B cell (primary cell): ENCODE measurements at regions not wholly inside any gene's neighbourhood (a gene's known extent, or its start where the extent isn't known, plus 50 kb on each side); places are given as distances from the start of the nearest gene placed in this dataset.

Source experiments
- EZH2 ChIP-seq: IDR thresholded peaks from 2 replicates; pipeline ENCODE4 v1.6.1; 2012; ENCODE audit warnings: borderline replicate concordance, low read depth, mild to moderate bottlenecking, moderate library complexity, low read length; ENCODE audit not compliant: insufficient read depth, poor library complexity, severe bottlenecking
- TF ChIP-seq, protein P1 (sequence below): fragments of 200-600 bp; IDR thresholded peaks from one replicate; pipeline ENCODE4 v1.8.0; 2022; ENCODE audit warnings: antibody characterized with exemption, mild to moderate bottlenecking

DNA sequence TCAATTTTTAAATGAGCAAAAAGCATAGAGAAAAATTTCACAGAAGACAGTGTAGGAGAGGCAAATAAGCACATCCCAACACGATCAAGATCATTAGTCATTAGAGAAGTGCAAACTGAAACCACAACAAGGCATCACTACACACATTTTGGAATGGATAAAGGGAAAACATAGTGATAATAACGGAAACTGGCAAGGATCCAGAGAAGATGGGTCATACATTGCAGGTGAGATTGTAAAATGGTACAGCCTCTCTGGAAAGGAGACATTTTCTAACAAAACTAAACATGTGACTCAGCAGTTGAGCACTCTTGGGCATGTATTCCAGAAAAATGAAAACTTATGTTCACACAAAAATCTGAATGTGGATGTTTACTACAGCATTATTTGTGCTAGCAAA, 98.3 kb upstream of the TMEM17 start:
- TF ChIP-seq, protein P1, sequence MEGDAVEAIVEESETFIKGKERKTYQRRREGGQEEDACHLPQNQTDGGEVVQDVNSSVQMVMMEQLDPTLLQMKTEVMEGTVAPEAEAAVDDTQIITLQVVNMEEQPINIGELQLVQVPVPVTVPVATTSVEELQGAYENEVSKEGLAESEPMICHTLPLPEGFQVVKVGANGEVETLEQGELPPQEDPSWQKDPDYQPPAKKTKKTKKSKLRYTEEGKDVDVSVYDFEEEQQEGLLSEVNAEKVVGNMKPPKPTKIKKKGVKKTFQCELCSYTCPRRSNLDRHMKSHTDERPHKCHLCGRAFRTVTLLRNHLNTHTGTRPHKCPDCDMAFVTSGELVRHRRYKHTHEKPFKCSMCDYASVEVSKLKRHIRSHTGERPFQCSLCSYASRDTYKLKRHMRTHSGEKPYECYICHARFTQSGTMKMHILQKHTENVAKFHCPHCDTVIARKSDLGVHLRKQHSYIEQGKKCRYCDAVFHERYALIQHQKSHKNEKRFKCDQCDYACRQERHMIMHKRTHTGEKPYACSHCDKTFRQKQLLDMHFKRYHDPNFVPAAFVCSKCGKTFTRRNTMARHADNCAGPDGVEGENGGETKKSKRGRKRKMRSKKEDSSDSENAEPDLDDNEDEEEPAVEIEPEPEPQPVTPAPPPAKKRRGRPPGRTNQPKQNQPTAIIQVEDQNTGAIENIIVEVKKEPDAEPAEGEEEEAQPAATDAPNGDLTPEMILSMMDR: no peak
- TF ChIP-seq EZH2: no peak
